Testis (tissue), 2 donors: ENCODE measurements at regions not wholly inside any gene's neighbourhood (a gene's known extent, or its start where the extent isn't known, plus 50 kb on each side); places are given as distances from the start of the nearest gene placed in this dataset.

Experiments
- POLR2A ChIP-seq: fragments of 450-650 bp; IDR thresholded peaks from one replicate; pipeline ENCODE4 v1.6.1; 2017; ENCODE audit warnings: antibody characterized with exemption, mild to moderate bottlenecking, moderate library complexity
- TF ChIP-seq, protein P1 (sequence below), 3 experiments: fragments of 450-650 bp in 2 of 3; fragments of 200-600 bp in 1 of 3; sonication (generic) in 1 of 3; IDR thresholded peaks; one replicate each; pipeline ENCODE4 v1.5.1; 2016 to 2019; ENCODE audit warnings: antibody characterized with exemption in 3 of 3, mild to moderate bottlenecking in 2 of 3, moderate library complexity in 1 of 3

DNA sequence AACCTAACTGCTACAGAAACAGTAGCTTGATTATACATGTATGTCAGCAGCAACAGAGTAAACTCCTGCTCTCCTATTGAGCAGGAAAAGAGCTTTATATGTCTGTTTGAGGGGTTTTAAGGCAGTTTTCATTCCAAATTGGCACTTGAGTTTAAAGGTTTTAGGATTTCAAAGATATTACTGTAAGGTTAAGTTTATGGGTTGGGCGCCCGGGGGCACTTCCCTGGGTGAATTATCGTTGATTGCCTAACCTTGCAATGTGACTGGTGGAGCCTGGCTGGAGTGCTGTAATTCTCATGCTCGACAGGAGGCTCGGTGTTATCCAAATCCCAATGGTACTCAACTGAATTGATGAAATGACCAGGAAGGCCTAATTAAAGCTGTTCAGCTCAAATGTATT lies 1586.1 kb downstream of the OLFM4 start:
- TF ChIP-seq, protein P1, sequence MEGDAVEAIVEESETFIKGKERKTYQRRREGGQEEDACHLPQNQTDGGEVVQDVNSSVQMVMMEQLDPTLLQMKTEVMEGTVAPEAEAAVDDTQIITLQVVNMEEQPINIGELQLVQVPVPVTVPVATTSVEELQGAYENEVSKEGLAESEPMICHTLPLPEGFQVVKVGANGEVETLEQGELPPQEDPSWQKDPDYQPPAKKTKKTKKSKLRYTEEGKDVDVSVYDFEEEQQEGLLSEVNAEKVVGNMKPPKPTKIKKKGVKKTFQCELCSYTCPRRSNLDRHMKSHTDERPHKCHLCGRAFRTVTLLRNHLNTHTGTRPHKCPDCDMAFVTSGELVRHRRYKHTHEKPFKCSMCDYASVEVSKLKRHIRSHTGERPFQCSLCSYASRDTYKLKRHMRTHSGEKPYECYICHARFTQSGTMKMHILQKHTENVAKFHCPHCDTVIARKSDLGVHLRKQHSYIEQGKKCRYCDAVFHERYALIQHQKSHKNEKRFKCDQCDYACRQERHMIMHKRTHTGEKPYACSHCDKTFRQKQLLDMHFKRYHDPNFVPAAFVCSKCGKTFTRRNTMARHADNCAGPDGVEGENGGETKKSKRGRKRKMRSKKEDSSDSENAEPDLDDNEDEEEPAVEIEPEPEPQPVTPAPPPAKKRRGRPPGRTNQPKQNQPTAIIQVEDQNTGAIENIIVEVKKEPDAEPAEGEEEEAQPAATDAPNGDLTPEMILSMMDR (IDR thresholded peaks at IDR 0.05) = no peak
- no peak for TF ChIP-seq POLR2A
